ENCODE measurements at regions not wholly inside any gene's neighbourhood (a gene's known extent, or its start where the extent isn't known, plus 50 kb on each side); places are given as distances from the start of the nearest gene placed in this dataset.

DNA sequence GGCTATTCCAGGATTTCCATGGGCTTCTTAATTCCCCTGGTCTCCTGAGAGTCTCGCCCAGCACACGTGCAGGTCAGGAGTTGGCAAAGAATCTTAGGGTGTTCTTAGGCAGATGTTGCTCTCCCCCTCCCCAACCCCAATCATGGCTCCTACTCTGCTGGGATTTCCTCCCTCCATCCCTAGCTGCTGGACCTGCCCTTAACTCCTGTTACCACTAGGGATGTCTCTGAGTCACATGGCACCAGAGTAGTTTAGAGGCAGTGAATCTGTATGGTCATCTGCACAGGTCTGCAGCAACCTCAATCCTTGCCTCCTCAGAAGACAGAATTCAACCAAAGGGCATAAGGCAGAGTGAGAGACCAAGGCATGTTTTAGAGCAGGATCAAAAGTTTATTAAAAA is 51.8 kb upstream of the CHST3 start:
- DNase-seq (no peak), ATAC-seq (no peak)
- TF ChIP-seq, protein P1, sequence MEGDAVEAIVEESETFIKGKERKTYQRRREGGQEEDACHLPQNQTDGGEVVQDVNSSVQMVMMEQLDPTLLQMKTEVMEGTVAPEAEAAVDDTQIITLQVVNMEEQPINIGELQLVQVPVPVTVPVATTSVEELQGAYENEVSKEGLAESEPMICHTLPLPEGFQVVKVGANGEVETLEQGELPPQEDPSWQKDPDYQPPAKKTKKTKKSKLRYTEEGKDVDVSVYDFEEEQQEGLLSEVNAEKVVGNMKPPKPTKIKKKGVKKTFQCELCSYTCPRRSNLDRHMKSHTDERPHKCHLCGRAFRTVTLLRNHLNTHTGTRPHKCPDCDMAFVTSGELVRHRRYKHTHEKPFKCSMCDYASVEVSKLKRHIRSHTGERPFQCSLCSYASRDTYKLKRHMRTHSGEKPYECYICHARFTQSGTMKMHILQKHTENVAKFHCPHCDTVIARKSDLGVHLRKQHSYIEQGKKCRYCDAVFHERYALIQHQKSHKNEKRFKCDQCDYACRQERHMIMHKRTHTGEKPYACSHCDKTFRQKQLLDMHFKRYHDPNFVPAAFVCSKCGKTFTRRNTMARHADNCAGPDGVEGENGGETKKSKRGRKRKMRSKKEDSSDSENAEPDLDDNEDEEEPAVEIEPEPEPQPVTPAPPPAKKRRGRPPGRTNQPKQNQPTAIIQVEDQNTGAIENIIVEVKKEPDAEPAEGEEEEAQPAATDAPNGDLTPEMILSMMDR (IDR thresholded peaks at IDR 0.05) = no peak
- Histone ChIP-seq H3K27me3 (no peaks in the 10 kb centered on the region), H3K27ac (no peak overlapping the region), H3K4me3 (no peak overlapping the region), H3K9me3 (peaks cover 0 to 20% (median 0%) of the 10 kb centered on the region in 11 donors), H3K36me3 (no peaks in the 10 kb centered on the region), H3K4me1 (peaks cover 0 to 22% (median 5%) of the 10 kb centered on the region in 9 donors)
- intact Hi-C loops (cut with DNase I) = no loop called here
- WGBS, 2 donors = 89 to 97% methylated on average over 2 of the region's 2 CpGs

DNA sequence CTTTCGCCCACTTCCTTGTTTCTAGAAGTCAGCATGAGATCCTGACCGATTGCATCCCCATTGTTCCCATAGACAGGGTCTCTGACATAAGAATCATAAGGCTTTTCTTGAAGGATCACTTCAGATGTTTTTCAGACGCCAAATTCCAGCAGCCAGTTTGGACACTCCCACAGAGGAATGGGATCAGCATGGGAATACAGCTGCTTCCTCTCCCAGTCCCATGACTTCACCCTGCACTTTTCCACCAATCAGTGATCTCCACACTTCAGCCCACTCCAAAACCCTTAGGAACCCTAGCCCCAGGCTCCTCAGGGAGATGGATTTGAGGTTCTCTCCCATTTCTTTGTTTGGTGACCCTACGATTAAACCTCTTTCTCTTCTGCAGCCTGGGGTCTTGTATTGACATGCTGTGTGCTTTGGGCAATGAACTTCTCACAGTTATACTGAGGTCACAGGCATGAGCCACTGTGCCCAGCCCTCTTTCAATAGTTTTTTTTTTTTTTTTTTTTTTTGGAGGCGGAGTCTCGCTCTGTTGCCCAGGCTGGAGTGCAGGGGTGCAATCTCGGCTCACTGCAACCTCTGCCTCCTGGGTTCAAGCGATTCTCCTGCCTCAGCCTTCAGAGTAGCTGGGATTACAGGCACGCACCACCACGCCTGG is 52.8 kb upstream of the CHST3 start:
- TF ChIP-seq, protein P1 (IDR thresholded peaks at IDR 0.05) = no peak
- peak in 7 of 8 donors; percentile 55 to 90 (median 75) for ATAC-seq
- Histone ChIP-seq H3K9me3 (peaks cover 0 to 10% (median 0%) of the 10 kb centered on the region in 11 donors), H3K27ac (peak overlapping the region in 1 of 10 donors; percentile 41), H3K36me3 (no peaks in the 10 kb centered on the region), H3K4me3 (no peak overlapping the region), H3K27me3 (no peaks in the 10 kb centered on the region), H3K4me1 (peaks cover 0 to 22% (median 5%) of the 10 kb centered on the region in 9 donors)
- intact Hi-C loops (cut with DNase I) = no loop called here
- WGBS, 2 donors = 78 to 79% methylated on average over 10 of the region's 10 CpGs
- peak in 1 of 2 donors; percentile 50 for DNase-seq

DNA sequence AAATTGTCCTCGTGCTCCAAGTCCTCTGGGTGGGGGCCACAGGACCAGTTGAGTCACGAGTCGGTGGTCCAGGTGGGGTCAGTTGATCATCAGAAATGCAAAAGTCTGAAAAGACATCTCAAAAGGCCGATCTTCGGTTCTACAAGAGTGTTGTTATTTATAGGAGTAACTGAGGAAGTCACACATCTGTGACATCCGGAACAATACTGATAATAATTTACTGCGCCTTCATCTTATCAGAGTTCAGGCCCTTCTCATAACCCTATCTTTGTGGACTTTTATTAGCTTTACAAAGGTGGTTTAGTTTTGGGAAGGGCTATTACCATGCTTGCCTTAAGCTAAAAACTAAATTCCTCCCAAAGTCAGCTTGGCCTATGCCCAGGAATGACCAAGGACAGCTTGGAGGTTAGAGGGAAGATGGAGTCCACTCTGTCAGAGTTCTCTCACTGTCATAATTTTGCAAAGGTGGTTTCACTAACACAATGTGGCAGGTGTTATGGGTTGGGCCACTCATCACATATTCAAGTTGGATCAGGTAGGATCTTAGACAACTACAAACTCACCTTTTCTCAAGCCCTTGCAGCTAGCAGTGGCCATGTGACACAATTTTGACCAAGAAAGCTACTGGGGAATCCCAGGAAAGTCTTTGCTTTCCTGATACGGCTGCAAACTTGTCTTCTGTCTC is 54.7 kb upstream of the CHST3 start:
- no peak for ATAC-seq
- Histone ChIP-seq H3K27ac (no peak overlapping the region), H3K27me3 (no peaks in the 10 kb centered on the region), H3K36me3 (no peaks in the 10 kb centered on the region), H3K4me3 (no peak overlapping the region), H3K4me1 (peaks cover 0 to 22% (median 5%) of the 10 kb centered on the region in 9 donors), H3K9me3 (peaks cover 0 to 10% (median 0%) of the 10 kb centered on the region in 11 donors)
- WGBS, 2 donors = 53 to 70% methylated on average over 8 of the region's 8 CpGs
- no peak for DNase-seq
- TF ChIP-seq, protein P1 (IDR thresholded peaks at IDR 0.05) = no peak
- intact Hi-C loops (cut with DNase I) = loop anchor here in 2 of 10 donors (5.0 kb wide), 2 partner anchors 33 to 43 kb away; no protein-coding TSS in a partner anchor

DNA sequence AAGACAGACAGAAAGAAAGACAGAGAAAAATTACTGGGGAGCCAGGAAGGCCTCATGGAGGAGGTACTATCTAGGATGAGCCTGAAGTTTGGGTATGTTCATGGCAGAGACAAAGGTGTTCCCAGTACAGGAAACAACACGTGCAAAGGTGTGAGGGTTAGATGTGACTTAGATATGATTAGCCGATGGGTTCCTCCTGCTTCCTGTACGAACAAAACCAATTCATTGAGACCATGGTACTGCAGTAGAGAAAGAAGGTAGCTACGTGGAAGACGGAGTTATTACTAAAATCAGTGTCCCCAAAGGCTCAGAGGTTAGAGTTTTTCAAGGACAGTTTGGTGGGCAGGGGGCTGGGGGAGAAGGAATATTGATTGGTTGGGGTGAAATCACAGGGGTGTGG is 55.2 kb upstream of the CHST3 start:
- Histone ChIP-seq H3K4me1 (peaks cover 0 to 24% (median 5%) of the 10 kb centered on the region in 9 donors), H3K27me3 (no peaks in the 10 kb centered on the region), H3K4me3 (no peak overlapping the region), H3K27ac (no peak overlapping the region), H3K9me3 (peaks cover 0 to 10% (median 0%) of the 10 kb centered on the region in 11 donors), H3K36me3 (no peaks in the 10 kb centered on the region)
- DNase-seq (no peak), ATAC-seq (no peak)
- intact Hi-C loops (cut with DNase I) = loop anchor here in 2 of 10 donors (5.0 kb wide), 2 partner anchors 33 to 43 kb away; no protein-coding TSS in a partner anchor
- WGBS, 2 donors = 81 to 84% methylated on average over 5 of the region's 5 CpGs
- TF ChIP-seq, protein P1 (IDR thresholded peaks at IDR 0.05) = no peak
